Brain pericyte (primary cell): ENCODE measurements at regions not wholly inside any gene's neighbourhood (a gene's known extent, or its start where the extent isn't known, plus 50 kb on each side); places are given as distances from the start of the nearest gene placed in this dataset.

Experiments
- DNase-seq: peaks from one replicate; pipeline ENCODE4 v3.0.0-alpha.2; 2012; ENCODE audit warnings: low read depth, low spot score

GRCh38 chr5:18032744-18033143 is 398.5 kb downstream of the TAF11L14 start:
- no peak for DNase-seq

- no peak for DNase-seq
Observed at GRCh38 chr5:18036531-18036930, 402.3 kb downstream of the TAF11L14 start.

- no peak for DNase-seq
Observed at GRCh38 chr5:18037718-18038117, 403.5 kb downstream of the TAF11L14 start.

- no peak for DNase-seq
Observed at GRCh38 chr5:18043344-18043743, 409.1 kb downstream of the TAF11L14 start.

GRCh38 chr5:18048449-18048848 is 414.2 kb downstream of the TAF11L14 start:
- DNase-seq: peak; percentile 41

GRCh38 chr5:18050345-18050744 is 416.1 kb downstream of the TAF11L14 start:
- DNase-seq: no peak

- DNase-seq: no peak
Observed at GRCh38 chr5:18050776-18051175, 416.5 kb downstream of the TAF11L14 start.

- no peak for DNase-seq
Observed at GRCh38 chr5:18051953-18052352, 417.7 kb downstream of the TAF11L14 start.

- DNase-seq: no peak
Observed at GRCh38 chr5:18052569-18052968, 418.3 kb downstream of the TAF11L14 start.

- DNase-seq: no peak
Observed at GRCh38 chr5:18057725-18058124, 423.5 kb downstream of the TAF11L14 start.

- DNase-seq: no peak
Observed at GRCh38 chr5:18067615-18068014, 433.4 kb downstream of the TAF11L14 start.

GRCh38 chr5:18068826-18069225 is 434.6 kb downstream of the TAF11L14 start:
- no peak for DNase-seq

- DNase-seq: no peak
Observed at GRCh38 chr5:18069790-18070189, 435.5 kb downstream of the TAF11L14 start.

- DNase-seq: no peak
Observed at GRCh38 chr5:18072600-18072999, 438.3 kb downstream of the TAF11L14 start.

GRCh38 chr5:18074961-18075360 is 440.7 kb downstream of the TAF11L14 start:
- DNase-seq: no peak

- DNase-seq: no peak
Observed at GRCh38 chr5:18078157-18078556, 443.9 kb downstream of the TAF11L14 start.

- no peak for DNase-seq
Observed at GRCh38 chr5:18079831-18080230, 445.6 kb downstream of the TAF11L14 start.

GRCh38 chr5:18088020-18088579 is 453.8 kb downstream of the TAF11L14 start:
- no peak for DNase-seq

GRCh38 chr5:18090177-18090576 is 455.9 kb downstream of the TAF11L14 start:
- no peak for DNase-seq

- no peak for DNase-seq
Observed at GRCh38 chr5:18091142-18091541, 456.9 kb downstream of the TAF11L14 start.

- DNase-seq: no peak
Observed at GRCh38 chr5:18091758-18092157, 457.5 kb downstream of the TAF11L14 start.

GRCh38 chr5:18095061-18095460 is 460.8 kb downstream of the TAF11L14 start:
- DNase-seq: no peak

GRCh38 chr5:18097817-18098216 is 463.6 kb downstream of the TAF11L14 start:
- no peak for DNase-seq

- DNase-seq: no peak
Observed at GRCh38 chr5:18098691-18099090, 464.4 kb downstream of the TAF11L14 start.
